ENCODE measurements at regions not wholly inside any gene's neighbourhood (a gene's known extent, or its start where the extent isn't known, plus 50 kb on each side); places are given as distances from the start of the nearest gene placed in this dataset.

DNA sequence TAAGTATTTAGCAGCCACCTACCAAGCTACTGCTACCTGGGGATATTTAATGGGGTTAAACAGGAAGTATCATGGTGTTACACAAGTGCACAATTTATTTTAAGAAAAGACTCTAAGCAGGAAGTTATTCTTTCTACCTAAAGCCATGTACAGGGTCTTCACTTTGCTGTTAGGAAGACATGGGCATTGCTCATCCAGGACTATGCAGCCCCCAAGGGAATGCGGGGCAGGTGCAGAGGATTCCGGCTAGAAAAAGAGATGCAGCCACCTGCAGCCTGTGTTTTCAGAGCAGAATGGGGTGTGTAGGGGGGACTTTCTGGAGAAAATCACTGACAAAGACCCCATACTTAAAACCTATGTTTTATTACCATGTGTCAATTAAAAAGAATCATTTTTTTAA, 399.1 kb upstream of the NOX3 start:
- TF ChIP-seq, protein P1, sequence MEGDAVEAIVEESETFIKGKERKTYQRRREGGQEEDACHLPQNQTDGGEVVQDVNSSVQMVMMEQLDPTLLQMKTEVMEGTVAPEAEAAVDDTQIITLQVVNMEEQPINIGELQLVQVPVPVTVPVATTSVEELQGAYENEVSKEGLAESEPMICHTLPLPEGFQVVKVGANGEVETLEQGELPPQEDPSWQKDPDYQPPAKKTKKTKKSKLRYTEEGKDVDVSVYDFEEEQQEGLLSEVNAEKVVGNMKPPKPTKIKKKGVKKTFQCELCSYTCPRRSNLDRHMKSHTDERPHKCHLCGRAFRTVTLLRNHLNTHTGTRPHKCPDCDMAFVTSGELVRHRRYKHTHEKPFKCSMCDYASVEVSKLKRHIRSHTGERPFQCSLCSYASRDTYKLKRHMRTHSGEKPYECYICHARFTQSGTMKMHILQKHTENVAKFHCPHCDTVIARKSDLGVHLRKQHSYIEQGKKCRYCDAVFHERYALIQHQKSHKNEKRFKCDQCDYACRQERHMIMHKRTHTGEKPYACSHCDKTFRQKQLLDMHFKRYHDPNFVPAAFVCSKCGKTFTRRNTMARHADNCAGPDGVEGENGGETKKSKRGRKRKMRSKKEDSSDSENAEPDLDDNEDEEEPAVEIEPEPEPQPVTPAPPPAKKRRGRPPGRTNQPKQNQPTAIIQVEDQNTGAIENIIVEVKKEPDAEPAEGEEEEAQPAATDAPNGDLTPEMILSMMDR (IDR thresholded peaks at IDR 0.05) = no peak
- TF ChIP-seq POLR2A (IDR thresholded peaks at IDR 0.05) = no peak
